Tibial nerve (tissue), 4 donors: ENCODE measurements at regions not wholly inside any gene's neighbourhood (a gene's known extent, or its start where the extent isn't known, plus 50 kb on each side); places are given as distances from the start of the nearest gene placed in this dataset.
A peak's percentile ranks its signal among the peaks of the same experiment; 100 is the strongest.

ENCODE experiments used
- DNase-seq, 2 donors: peaks; one replicate each; pipeline ENCODE4 v3.0.0-alpha.2; 2019; ENCODE audit warnings: low spot score in 2 of 2
- H3K27ac ChIP-seq, 4 donors: fragments of 200-600 bp; sonication (generic) in 3 of 4; one replicate each; pipeline ENCODE4 v1.5.1; 2017 to 2019; ENCODE audit warnings: mild to moderate bottlenecking in 1 of 4
- H3K27me3 ChIP-seq, 2 donors: fragments of 200-600 bp; sonication (generic) in 1 of 2; one replicate each; pipeline versions ENCODE4 v1.5.1 to v1.6.0; 2017 to 2019
- H3K36me3 ChIP-seq, 3 donors: fragments of 200-600 bp; sonication (generic); one replicate each; pipeline ENCODE4 v1.5.1; 2018 to 2019
- H3K4me1 ChIP-seq, 4 donors: fragments of 200-600 bp; sonication (generic) in 3 of 4; one replicate each; pipeline ENCODE4 v1.5.1; 2017 to 2019
- H3K4me3 ChIP-seq, 4 donors: fragments of 200-600 bp; sonication (generic) in 3 of 4; one replicate each; pipeline ENCODE4 v1.5.1; 2017 to 2019; ENCODE audit warnings: mild to moderate bottlenecking in 1 of 4, moderate library complexity in 1 of 4
- H3K9me3 ChIP-seq, 4 donors: fragments of 200-600 bp; sonication (generic) in 3 of 4; one replicate each; pipeline ENCODE4 v1.5.1; 2017 to 2019
- EP300 ChIP-seq, 2 donors: sonication (generic); formaldehyde crosslinking; IDR thresholded peaks; one replicate each; pipeline ENCODE4 v1.6.1; 2017; ENCODE audit warnings: antibody characterized with exemption in 2 of 2, mild to moderate bottlenecking in 1 of 2
- POLR2A ChIP-seq, 2 donors: fragments of 450-650 bp; IDR thresholded peaks; one replicate each; pipeline ENCODE4 v1.6.1; 2017; ENCODE audit warnings: antibody characterized with exemption in 2 of 2, mild to moderate bottlenecking in 2 of 2, moderate library complexity in 2 of 2
- WGBS, 2 donors: methylation state at CpG; one replicate each; pipeline ENCODE4 v1.1.5; 2018; 5-methylcytosine and 5-hydroxymethylcytosine counted together
- TF ChIP-seq, protein P1 (sequence below), 5 experiments: fragments of 200-600 bp in 3 of 5; fragments of 450-650 bp in 2 of 5; sonication (generic) in 3 of 5; IDR thresholded peaks; one replicate each; pipeline ENCODE4 v1.5.1; 2016 to 2019; ENCODE audit warnings: antibody characterized with exemption in 5 of 5, mild to moderate bottlenecking in 3 of 5, moderate library complexity in 2 of 5

- no peak for DNase-seq
- Histone ChIP-seq H3K9me3 (no peaks in the 10 kb centered on the region), H3K36me3 (no peaks in the 10 kb centered on the region), H3K27ac (no peak overlapping the region), H3K27me3 (no peaks in the 10 kb centered on the region), H3K4me1 (no peaks in the 10 kb centered on the region), H3K4me3 (no peak overlapping the region)
- WGBS, 2 donors = 59 to 63% methylated on average over 2 of the region's 2 CpGs
- TF ChIP-seq, protein P1, sequence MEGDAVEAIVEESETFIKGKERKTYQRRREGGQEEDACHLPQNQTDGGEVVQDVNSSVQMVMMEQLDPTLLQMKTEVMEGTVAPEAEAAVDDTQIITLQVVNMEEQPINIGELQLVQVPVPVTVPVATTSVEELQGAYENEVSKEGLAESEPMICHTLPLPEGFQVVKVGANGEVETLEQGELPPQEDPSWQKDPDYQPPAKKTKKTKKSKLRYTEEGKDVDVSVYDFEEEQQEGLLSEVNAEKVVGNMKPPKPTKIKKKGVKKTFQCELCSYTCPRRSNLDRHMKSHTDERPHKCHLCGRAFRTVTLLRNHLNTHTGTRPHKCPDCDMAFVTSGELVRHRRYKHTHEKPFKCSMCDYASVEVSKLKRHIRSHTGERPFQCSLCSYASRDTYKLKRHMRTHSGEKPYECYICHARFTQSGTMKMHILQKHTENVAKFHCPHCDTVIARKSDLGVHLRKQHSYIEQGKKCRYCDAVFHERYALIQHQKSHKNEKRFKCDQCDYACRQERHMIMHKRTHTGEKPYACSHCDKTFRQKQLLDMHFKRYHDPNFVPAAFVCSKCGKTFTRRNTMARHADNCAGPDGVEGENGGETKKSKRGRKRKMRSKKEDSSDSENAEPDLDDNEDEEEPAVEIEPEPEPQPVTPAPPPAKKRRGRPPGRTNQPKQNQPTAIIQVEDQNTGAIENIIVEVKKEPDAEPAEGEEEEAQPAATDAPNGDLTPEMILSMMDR (IDR thresholded peaks at IDR 0.05) = no peak
- TF ChIP-seq POLR2A (IDR thresholded peaks at IDR 0.05) (no peak), EP300 (IDR thresholded peaks at IDR 0.05) (no peak)
These were observed 81.1 kb downstream of the TENT5C start for GRCh38 chr1:117686907-117687306.

- Histone ChIP-seq H3K4me1 (no peaks in the 10 kb centered on the region), H3K27me3 (no peaks in the 10 kb centered on the region), H3K9me3 (no peaks in the 10 kb centered on the region), H3K4me3 (no peak overlapping the region), H3K27ac (no peak overlapping the region), H3K36me3 (no peaks in the 10 kb centered on the region)
- TF ChIP-seq, protein P1 (IDR thresholded peaks at IDR 0.05) = no peak
- no peak for TF ChIP-seq EP300 (IDR thresholded peaks at IDR 0.05)
- TF ChIP-seq POLR2A (IDR thresholded peaks at IDR 0.05) = no peak
- WGBS, 2 donors = 51 to 62% methylated on average over 4 of the region's 4 CpGs
- DNase-seq = no peak
These were observed 84.3 kb downstream of the TENT5C start for GRCh38 chr1:117689997-117690625.

DNA sequence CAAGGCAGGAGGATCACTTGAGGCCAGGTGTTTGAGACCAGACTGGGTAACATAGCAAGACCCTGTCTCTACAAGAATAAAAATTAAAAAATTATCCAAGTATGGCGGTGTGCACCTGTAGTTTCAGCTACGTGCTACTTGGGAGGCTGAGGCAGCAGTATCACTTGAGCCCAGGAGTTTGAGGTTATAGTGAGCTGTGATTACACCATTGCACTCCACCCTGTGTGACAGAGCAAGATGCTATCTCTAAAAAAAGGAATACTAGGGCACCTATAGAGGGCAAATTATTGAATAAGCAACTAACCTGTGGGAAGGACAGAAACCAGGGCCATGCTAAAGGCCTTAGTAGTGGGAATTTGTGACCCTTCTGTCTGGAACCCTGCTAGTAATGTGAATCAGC, 86.1 kb downstream of the TENT5C start:
- Histone ChIP-seq H3K4me3 (no peak overlapping the region), H3K36me3 (no peaks in the 10 kb centered on the region), H3K4me1 (peaks cover 0 to 5% (median 0%) of the 10 kb centered on the region in 4 donors), H3K27me3 (no peaks in the 10 kb centered on the region), H3K9me3 (no peaks in the 10 kb centered on the region), H3K27ac (no peak overlapping the region)
- DNase-seq = no peak
- TF ChIP-seq, protein P1 (IDR thresholded peaks at IDR 0.05) = no peak
- TF ChIP-seq EP300 (IDR thresholded peaks at IDR 0.05) (no peak), POLR2A (IDR thresholded peaks at IDR 0.05) (no peak)
- WGBS, 2 donors = 89 to 95% methylated on average over 2 of the region's 2 CpGs

- H3K27ac ChIP-seq = no peak overlapping the region
- 54 to 67% methylated on average over 3 of the region's 3 CpGs for WGBS, 2 donors
These were observed 88.7 kb downstream of the TENT5C start for GRCh38 chr1:117694543-117694942.

DNA sequence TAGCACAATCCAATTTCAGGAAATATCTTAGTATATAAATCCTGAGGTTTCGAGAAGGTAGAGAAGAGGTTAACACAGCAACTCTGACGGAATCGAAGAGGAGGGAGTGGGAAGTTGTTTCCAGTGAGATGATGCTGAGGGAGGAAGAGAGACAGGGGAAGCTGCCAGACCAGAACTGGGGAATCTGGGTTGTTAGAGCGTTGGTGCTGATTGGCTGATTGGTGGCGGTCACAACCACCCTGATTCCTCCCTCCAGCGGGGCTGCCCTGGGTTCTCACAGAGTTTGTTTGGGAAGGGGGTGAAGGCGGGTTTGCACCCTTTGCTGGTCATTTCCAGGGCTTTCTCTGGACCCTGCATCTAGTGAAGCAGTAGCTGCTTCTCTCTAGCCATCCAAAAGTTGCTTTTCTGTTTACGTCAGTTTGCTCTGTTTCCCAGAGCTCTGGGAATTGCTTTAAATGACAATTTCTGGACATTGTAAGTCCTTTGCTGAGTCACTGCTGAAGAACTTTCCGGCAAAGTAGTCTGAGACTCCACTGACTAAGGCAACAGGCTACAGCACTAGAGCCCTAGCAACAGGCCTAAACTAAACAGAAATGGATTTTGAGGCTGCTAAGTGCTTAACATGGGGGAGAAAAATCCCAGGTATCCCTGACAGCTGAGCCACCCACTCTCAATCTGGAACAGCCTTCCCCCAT, 90.1 kb downstream of the TENT5C start:
- Histone ChIP-seq H3K36me3 (no peaks in the 10 kb centered on the region), H3K4me3 (no peak overlapping the region), H3K27me3 (no peaks in the 10 kb centered on the region), H3K4me1 (peaks cover 0 to 5% (median 0%) of the 10 kb centered on the region in 4 donors), H3K27ac (peak overlapping the region in 2 of 4 donors; percentile 19 to 65), H3K9me3 (no peaks in the 10 kb centered on the region)
- TF ChIP-seq EP300 (IDR thresholded peaks at IDR 0.05) (no peak), POLR2A (IDR thresholded peaks at IDR 0.05) (no peak)
- TF ChIP-seq, protein P1 (IDR thresholded peaks at IDR 0.05) = no peak
- DNase-seq = no peak
- WGBS, 2 donors = 35% methylated on average over 9 of the region's 9 CpGs

More at GRCh38 chr1:117694543-117694942, 88.7 kb downstream of the TENT5C start:
- Histone ChIP-seq H3K27me3 (no peaks in the 10 kb centered on the region), H3K9me3 (no peaks in the 10 kb centered on the region), H3K4me1 (peaks cover 0 to 5% (median 0%) of the 10 kb centered on the region in 4 donors), H3K4me3 (no peak overlapping the region), H3K36me3 (no peaks in the 10 kb centered on the region)
- DNase-seq = no peak
- TF ChIP-seq, protein P1 (IDR thresholded peaks at IDR 0.05) = no peak
- no peak for TF ChIP-seq POLR2A (IDR thresholded peaks at IDR 0.05)
- TF ChIP-seq EP300 (IDR thresholded peaks at IDR 0.05) = no peak
